ENCODE measurements at regions not wholly inside any gene's neighbourhood (a gene's known extent, or its start where the extent isn't known, plus 50 kb on each side); places are given as distances from the start of the nearest gene placed in this dataset.

DNA sequence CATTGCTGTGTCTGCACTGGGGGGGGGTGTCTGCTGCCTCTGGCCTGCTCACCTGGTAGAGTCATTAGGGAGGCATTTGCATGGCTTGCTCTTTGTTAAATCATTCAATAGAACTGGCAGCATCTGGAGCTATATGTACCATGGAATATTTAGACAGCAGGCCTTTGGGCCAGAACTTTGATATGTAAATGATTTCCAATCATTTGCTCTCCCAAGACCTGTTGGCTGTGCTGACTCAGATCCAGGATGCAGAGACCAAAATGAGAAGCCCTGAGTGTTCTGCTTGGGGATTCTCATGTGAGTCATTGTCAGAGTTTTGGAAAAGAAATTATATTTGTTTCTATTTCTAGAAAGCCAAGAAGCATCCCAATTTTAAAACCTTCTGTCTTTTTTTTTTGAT, 257.6 kb upstream of the IGFBP3 start:
- DNase-seq = no peak

DNA sequence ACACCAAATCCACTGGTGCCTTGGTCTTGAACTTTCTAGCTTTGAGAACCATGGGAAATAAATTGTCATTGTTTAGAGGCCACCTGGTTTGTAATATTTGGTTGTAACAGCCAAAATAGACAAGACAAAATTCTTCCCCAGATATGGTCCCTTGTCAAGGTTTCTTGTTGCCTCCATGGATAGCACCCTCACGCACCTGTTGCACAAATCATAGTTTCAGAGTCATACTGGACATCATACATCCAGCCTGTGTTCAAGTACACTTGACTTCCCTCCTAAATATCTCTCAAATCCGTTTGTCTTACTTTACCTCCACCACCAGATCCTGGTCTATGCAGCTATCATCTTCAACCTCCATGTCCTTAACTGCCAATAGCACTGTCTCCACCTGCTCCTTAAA, 256.7 kb upstream of the IGFBP3 start:
- DNase-seq = no peak

DNA sequence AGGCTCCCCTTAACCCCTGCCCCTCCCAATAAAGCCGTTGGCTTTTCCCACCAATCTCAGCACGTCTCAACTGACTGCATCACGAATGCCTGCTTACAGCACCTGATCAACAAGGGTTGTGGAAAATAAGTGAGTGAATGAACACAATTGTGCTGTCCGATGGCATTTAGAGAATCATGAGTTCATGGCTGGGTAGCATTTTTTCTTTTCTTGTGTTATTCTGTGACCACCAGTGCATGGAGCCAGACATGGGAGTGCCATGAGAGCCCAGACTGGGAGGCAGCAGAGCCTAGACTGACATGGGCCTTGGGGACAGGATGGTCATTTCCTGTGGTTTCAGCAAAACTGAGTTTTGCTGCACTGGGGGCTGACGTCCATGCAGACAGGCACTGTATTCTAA, 254.1 kb upstream of the IGFBP3 start:
- DNase-seq = no peak

DNA sequence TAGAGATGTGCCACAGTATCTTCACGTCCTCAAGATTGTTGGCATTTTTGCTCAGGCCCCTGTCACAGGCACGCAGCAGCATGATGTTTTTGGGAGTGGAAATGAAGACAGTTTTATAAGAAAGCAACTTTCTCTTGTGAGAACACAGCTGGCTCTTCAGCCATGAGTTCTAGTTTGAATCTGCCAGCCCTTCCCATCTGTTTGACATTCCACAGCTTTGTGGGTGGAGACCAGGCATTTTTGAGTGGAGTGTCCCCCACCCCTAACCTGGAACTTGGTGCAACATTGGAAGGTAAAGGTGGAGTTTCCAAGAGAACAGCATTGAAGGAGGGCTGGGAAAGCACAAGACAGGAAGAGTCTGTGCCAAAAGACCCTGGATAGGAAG, 253.1 kb upstream of the IGFBP3 start:
- DNase-seq = no peak

DNA sequence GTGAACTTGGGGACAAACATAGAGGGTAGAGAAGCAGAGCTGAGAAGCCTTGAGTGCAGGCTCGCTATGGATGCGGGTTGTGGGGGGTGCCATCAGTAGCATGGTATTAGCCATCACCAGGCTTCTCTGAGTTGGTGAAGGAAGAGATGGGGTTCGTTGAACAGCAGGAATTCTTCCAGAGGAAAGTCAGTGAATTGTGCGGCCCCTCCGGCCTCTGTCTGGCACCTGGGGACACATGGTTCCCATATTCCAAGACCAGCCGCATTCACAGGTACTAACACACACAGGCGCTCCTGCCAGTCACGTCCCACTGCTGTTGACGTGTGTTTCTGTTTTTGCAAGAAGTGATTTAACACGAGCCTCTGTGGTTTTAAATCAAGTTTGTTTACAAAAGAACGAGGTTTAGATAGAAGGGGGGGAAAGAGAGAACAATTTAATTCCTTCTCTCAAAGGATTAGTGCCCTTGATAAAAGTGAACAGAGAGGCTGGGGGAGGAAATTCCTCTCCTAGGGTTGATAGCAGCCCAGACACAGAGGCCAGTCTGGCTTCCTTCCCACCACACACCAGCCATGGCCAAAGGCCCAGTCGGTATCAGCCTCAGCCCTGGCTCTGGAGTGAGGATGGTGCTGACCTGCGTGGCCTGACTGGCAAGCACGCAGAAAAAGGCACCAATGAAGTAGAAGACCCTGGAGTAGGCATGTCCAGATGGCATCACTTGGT, 252.6 kb upstream of the IGFBP3 start:
- no peak for DNase-seq

DNA sequence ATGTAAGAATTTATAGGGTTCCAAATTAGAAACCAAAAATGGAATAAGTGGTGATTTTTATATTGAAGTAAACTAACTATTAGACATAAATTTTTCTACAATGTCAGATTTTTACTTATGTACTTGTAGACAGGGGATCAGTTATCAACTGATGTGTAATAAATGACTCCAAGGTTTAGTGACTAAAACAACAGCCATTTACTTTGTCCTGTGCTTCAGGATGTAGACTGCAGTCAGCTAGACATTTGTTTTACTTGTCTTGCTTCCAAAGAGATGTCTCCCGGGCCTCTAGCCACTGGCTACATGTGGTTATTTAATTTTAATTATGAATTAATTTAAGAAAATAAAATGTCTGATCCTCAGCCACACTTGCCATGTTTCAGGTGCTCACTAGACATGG, 249.7 kb upstream of the IGFBP3 start:
- DNase-seq = no peak

DNA sequence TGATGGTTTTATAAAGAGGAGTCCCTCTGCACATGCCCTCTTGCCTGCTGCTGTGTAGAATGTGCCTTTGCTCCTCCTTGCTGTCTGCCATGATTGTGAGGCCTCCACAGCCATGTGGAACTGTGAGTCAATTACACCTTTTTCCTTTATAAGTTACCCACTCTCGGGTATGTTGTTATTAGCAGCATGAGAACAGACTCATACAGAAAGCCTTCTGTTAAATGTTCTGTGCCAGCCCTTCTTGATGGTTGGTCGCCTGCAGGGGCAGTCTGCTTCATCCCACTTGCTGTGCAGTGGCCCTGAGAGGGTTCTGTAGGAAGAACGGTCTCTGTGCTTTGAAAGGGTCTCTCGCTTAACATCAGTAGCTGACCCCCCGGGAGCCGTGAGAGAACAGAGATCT, 248.9 kb upstream of the IGFBP3 start:
- no peak for DNase-seq

DNA sequence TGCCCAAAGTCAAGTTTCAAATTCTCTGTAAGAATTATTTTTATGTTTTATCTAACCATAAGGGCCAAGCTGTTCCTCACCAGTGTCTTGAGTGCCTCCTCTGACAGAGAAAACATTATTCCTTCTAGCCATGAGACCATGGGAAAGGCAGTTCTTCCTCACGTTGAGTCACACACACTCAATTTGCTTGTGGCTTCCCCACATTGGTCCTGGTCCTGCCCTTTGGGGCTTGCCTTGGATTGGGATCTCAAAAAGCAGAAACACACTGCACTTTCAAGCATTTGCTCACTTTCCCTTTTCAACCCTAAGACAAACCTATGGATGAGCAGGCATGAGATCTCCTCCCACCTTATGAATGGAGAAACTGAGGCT, 248.3 kb upstream of the IGFBP3 start:
- DNase-seq = no peak

DNA sequence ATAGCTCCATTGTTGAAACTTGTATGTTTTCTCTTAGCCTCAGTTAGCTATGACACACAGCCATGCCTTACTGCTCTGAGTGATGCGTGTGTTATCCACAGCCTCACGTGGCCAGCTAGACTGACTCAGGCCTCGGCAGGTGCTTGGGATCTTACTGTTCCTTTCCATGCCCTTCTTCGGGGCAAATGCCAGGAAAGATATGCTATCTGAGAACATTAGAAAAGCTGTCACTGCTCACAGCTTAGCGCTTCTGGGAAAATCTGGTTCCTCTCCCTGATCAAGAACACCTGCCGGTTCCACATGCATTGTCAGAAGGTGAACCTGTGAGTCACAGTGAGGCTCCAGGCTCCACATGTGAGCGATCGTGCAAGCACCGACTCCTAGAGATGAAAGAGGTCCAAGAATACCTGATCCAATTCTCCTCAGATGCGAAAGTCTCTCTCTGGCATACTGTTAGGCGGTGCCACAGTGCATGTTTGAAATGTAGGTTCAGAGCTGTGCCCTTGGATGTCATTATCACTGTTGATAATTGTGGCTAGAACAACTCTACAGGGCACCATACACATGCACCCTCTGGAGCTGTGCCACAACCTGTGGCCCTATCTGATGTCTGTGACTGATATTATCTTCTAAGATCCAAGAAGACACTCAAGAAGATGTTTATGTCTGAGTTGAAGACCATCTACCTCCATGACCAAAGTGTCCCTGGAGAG, 247.8 kb upstream of the IGFBP3 start:
- no peak for DNase-seq

DNA sequence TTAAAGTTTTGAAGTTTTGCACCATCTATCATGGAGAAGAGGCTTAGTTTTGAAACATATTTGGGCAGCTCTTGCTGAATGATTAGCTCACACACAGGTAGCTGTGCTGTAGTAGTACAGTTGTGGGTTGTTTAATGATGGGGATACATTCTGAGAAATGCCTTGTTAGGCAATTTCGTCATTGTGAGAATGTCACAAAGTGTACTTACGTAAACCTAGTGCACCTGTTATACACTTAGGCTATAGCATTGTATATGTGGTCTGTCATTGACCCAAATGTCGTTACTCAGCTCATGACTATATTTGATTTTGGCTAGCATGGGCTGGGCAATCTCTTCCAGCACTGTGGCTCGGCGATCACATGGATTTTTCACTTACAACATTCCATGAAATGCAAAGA, 247.2 kb upstream of the IGFBP3 start:
- DNase-seq = no peak

DNA sequence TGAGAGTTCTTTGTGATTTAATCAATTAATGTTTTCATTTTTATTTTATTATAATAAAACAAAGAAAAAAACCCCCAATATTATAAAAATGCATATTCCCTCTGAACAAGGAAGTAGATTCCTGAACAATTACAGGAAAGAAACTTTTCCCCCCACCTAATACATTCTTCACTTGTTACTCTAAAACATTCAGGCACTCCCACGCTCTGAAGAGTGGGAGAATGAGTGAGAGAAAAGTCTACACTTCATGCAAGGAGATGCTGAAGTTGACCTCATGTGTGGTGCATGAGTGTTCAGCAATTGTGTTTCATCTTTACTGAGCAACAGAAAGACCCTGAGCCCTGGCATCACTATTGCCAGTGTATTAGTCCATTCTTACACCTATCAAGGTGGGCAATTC, 244.2 kb upstream of the IGFBP3 start:
- DNase-seq = no peak

DNA sequence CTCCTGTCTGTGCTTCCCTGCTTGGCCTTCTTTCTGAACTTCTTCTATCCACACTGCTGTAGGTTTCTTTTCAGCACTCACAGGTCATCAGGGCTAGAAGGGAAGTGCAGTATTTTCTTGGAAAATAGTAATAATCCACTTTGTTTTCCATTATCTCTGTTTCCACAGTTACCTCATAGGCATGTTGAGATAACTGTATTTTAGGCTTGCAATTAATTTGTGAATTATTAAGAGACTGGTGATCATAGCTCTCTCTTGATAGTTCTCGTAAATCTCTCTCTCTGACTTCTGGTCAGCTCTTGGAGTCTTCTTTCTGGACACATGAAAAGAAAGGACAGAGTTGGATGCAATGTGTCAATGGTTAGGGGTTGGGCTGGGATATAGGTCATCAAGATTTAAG, 243.6 kb upstream of the IGFBP3 start:
- DNase-seq = no peak

DNA sequence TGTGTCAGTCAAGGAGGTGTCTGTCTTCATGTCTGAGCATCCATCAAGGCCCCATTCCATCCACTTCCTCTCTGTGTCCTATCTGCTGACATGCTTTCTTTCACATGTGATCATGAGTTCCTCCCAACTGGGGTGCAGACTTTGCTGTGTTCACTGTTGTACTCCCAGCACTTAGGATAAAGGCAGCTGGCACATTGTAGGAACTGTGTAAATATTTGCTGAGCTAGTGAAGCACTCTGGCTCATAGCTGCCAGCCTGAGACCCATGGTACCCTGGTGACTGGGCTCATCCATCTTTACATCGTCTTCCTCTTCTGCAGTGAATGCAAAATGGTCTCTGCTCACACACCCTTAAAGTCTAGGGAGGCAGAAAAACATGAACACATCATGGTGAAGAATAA, 242.2 kb upstream of the IGFBP3 start:
- no peak for DNase-seq

DNA sequence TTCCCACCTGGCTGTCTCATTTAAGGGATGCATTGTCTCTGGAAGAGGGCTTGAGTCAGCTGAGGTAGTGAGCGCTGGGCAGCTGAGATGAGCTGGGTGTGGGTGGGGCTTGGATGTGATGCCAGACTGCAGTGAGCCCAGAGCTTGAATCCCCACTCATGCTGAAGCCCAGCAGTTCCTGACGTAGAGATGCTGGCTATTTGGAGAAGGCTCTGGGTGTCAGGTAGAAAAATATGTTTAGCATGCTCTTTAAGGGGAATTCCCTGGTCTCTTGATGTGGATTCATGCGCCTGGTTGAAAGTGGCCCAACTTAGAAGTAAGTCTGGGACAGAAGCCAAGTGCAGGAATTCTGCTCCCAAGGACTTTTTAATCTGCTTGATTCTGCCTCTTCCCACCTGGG, 241.5 kb upstream of the IGFBP3 start:
- DNase-seq = no peak

DNA sequence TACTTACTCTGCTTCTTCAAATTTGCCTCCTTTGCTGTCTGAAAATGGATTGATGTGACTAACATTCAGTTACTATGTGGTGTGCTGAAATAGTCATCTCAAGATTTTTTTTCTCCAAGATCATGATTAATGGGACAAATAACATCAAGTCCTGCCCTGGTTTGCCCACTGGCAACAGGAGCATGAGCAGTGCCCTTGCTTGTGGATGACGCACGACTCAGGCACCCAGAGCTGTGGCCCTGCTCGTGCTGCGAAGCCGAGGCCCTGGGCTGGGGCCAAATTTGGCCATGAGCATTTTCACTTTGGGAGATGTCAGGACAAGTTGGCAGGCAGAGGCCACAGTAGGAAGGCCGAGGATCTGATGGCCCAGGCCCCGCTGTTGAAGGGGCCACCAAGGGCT, 239.8 kb upstream of the IGFBP3 start:
- no peak for DNase-seq

DNA sequence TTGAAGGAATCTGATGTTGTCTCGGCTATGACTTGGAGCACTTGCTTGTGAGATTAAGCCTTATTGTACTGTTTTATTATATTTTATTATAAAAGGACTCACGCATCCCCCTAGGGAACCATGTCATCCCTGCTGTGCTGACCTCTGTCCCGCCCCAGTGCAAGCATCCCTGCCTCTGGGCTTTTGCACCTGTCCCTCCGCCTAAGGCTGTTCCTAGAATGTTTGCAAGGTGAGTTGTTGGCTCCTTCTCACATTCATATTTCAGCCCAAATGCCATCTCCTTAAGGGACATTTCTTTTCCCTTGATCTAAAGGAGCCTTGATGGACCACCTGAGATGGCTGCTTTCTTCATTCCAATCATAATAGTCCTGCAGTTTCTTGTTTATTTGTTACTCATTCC, 236.9 kb upstream of the IGFBP3 start:
- no peak for DNase-seq

DNA sequence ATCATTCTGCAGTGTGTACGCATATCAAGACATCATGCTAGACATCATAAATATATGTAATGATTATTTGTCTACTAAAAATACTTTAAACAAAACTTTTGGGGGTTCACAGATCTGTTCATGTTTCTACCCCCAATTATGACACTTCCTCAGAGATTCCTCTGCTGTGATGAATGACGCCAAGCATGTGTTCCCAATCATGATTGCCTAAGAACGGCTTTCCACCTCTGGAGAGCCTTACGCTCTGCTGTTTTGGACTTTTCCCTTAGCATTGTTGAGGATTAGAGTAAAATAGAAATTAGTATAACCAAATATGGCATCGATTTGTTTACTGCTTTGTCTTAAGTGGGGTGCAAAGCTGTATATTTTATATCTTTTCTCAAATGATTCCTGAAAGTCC, 236.3 kb upstream of the IGFBP3 start:
- DNase-seq = no peak

DNA sequence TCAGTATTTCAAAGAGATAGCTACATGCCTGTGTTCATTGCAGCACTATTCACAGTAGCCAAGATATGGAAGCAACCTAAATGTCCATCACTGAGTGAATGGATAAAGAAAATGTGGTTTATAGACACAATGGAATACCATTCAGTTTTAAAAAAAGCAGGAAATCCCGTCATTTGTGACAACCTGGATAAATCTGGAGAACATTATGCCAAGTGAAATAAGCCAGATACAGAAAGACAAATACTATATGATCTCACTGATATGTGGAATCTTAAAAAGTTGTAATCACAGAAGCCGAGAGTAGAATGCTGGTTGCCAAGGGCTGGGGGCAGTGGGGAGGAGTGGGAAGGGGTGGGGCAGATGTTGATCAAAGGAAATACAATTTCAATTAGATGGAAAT, 235.8 kb upstream of the IGFBP3 start:
- no peak for DNase-seq

DNA sequence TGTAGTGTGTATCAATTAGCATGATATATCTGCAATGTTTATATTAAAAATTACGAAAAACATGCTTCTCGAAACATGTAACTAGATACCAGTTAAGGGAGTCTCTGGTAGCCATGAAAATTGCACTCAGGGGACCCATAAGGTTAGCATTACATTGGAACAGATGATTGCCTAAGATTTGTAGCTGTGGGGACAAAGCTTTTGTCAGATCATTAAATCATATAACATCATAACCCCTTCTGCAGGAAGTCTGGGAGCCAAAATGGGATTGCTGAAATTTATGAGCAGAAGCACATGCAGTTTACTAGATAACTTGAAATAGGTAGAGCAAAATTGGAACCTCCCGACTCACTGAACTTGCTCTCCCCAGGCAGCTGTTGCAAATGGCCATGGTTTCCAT, 235.0 kb upstream of the IGFBP3 start:
- DNase-seq = no peak

DNA sequence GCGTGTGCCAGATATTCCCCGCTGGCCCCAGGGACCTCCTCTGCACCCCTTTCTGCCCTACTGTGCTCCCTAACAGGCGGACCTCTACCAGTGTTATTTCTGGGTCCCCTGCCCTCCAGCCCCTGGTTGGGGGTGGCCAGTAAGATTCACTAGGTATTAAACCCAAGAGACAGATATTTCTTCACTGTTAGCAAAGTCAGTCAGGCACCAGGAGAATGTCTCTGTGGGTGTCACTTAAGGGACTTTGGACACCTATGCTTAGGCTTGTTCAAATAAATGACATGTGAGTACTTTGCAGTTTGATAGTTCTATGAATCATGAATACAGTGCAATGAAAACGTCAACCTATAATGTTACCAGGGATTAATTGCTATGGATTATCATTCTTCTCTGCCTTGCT, 234.3 kb upstream of the IGFBP3 start:
- DNase-seq = no peak

DNA sequence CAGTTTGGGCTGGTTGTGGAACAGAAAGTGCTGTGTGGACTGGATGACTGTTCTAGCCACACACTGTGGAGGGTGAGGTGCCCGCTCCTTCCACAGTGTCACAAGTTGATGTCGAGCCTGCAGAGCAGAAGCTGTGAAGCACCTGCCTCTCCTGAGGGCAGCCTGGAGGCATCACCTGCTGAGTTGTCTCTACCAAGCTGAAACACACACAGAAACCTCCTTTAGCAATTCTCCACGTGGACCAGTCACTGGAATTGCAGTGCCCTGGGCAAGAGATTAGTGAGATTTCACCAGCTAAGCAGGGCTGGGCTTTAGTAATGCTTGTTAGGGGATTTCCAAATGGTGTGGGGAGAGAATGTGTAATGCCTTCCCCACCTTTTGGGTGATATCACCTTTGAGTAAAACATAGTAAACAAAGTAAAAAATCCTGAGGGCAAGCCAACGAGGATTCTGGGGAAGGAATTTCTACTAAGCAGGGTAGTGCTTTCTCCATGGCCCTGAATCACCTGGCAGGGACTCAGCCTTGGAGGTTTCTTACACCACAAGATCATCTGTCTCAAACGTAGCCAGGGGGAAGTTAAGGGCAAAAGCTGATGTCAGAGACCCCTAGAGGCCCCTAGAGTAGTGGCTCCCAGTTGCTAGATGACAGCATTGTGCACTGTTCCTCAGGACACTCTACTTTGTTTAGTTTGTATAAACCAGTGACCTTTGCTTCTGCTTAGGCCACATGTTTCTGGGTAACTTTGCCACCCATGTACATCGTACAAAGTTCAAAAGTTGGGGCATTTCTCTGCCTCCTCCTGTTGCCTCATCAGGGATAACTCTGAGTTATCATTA, 233.1 kb upstream of the IGFBP3 start:
- no peak for DNase-seq

DNA sequence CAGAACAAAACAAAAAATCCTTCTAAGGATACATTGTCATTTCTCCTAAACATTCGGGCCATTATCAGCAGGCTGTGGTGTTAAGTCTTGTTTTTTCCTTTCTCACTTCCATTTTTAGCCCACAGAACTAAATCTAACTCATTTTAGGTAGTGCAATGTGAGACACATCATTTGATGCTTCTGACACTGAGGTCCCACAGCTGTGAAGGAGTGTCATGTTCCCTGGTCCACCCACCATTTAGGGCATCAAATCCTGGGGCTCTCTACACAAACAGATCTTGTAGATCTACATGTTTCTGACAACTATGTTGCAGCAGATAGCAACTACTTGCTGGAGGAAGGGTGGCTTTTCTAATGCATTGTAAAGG, 232.5 kb upstream of the IGFBP3 start:
- DNase-seq = no peak

DNA sequence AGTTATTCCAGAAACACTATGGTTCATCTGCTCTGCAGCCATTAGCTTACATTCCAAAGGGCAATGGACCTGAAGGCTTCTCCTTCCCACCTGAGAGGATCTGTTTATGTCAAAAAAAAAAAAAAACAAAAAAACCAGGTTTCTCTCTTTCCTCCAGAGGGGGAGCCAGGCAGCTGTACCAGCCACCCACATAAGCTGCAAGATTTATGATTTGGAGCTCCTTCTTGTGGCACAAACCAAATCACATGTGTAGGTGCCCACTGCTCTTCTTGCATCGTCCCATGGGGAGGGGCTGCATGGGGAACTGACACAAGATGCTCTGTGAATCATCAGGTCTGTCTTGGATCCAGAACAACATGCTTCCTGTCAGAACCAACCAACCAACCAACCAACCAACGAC, 231.6 kb upstream of the IGFBP3 start:
- no peak for DNase-seq

DNA sequence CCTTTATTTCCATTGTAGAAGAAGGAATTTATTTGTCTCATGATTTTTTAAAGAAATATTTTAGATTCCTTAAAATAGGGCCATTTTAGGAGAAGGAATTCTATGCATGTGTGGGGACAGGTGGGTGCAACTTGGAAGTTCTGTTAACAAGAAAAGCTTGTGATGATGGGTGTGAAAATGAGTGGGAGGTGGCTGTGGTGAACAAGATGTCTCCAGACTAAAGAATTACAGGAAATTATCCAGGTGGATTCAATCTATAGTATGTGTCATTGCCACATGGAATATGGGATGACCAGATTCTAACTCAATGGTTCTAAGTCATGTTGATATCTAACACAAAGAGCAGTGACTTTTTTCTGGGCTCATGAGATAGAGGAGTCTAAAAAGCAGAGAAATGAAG, 229.6 kb upstream of the IGFBP3 start:
- no peak for DNase-seq

Measured in DMS79 (cell line).